Neural progenitor cell (in vitro differentiated cells): ENCODE measurements at regions not wholly inside any gene's neighbourhood (a gene's known extent, or its start where the extent isn't known, plus 50 kb on each side); places are given as distances from the start of the nearest gene placed in this dataset.

ENCODE experiments used
- EZH2 ChIP-seq: fragments of 200-600 bp; sonication (generic); IDR thresholded peaks from 2 replicates; pipeline ENCODE4 v1.6.1; 2017; ENCODE audit warnings: antibody characterized with exemption, mild to moderate bottlenecking, moderate library complexity
- EZH2phosphoT487 ChIP-seq: fragments of 200-600 bp; sonication (generic); IDR thresholded peaks from 2 replicates; pipeline ENCODE4 v1.6.1; 2017; ENCODE audit warnings: antibody characterized with exemption
- TF ChIP-seq, protein P1 (sequence below): fragments of 200-600 bp; sonication (generic); IDR thresholded peaks from 2 replicates; pipeline ENCODE4 v1.5.1; 2017; ENCODE audit warnings: antibody characterized with exemption, mild to moderate bottlenecking

DNA sequence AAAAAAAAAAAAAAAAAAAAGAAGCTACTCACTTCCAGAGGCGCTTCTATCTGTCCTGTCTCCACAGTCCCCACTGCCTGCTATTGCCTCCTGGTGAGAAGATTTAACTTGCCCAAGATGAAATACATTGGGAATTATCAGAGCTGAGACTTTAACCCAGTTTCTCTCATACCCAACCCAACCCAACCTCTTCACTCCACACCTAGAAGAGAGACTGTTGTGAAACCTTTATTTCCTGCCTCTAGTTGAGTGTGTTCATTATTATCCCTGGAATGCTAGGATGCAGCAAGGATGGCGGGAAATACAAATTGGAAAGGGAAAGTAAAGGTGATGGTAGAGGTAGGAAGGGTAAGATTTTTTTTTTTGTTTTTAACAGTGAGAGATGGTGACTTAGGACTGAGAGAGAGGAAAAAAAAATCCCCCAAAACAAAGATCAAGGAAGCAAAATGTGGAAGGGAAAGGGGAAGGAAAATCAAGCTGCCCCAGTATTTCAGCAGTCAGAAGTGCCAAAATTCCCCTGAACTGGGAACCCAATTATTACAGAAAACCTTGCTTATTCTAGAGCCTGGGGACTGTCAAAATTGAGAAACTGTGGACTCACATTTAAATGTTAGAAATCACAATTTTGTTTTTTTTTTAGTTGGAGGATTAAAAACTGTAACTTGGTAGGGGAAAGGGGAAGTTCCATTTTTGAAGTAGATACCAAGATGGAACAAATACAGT, 253.0 kb downstream of the PTTG2 start:
- no peak for TF ChIP-seq EZH2
- TF ChIP-seq, protein P1, sequence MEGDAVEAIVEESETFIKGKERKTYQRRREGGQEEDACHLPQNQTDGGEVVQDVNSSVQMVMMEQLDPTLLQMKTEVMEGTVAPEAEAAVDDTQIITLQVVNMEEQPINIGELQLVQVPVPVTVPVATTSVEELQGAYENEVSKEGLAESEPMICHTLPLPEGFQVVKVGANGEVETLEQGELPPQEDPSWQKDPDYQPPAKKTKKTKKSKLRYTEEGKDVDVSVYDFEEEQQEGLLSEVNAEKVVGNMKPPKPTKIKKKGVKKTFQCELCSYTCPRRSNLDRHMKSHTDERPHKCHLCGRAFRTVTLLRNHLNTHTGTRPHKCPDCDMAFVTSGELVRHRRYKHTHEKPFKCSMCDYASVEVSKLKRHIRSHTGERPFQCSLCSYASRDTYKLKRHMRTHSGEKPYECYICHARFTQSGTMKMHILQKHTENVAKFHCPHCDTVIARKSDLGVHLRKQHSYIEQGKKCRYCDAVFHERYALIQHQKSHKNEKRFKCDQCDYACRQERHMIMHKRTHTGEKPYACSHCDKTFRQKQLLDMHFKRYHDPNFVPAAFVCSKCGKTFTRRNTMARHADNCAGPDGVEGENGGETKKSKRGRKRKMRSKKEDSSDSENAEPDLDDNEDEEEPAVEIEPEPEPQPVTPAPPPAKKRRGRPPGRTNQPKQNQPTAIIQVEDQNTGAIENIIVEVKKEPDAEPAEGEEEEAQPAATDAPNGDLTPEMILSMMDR, result no peak
- TF ChIP-seq EZH2phosphoT487, result no peak
